ENCODE measurements at regions not wholly inside any gene's neighbourhood (a gene's known extent, or its start where the extent isn't known, plus 50 kb on each side); places are given as distances from the start of the nearest gene placed in this dataset.

- no peak overlapping the region for H3K27ac ChIP-seq
- TF ChIP-seq ZFX (IDR thresholded peaks at IDR 0.05; ENCODE audit: borderline replicate concordance) (no peak), CTCF (IDR thresholded peaks at IDR 0.05) (no peak)
These were observed 889.1 kb downstream of the AACS start for GRCh38 chr12:125954362-125954761.

GRCh38 chr12:125956186-125956585 is 891.0 kb downstream of the AACS start:
- TF ChIP-seq CTCF (IDR thresholded peaks at IDR 0.05) (no peak), ZFX (IDR thresholded peaks at IDR 0.05; ENCODE audit: borderline replicate concordance) (no peak)
- H3K27ac ChIP-seq = no peak overlapping the region

GRCh38 chr12:125966641-125967040 is 901.4 kb downstream of the AACS start:
- TF ChIP-seq ZFX (IDR thresholded peaks at IDR 0.05; ENCODE audit: borderline replicate concordance) (no peak), CTCF (IDR thresholded peaks at IDR 0.05) (no peak)
- H3K27ac ChIP-seq = no peak overlapping the region

- no peak for TF ChIP-seq CTCF (IDR thresholded peaks at IDR 0.05)
- TF ChIP-seq ZFX (IDR thresholded peaks at IDR 0.05; ENCODE audit: borderline replicate concordance) = no peak
- no peak overlapping the region for H3K27ac ChIP-seq
These were observed 903.2 kb downstream of the AACS start for GRCh38 chr12:125968413-125968812.

- no peak for TF ChIP-seq CTCF (IDR thresholded peaks at IDR 0.05)
- no peak for TF ChIP-seq ZFX (IDR thresholded peaks at IDR 0.05; ENCODE audit: borderline replicate concordance)
- no peak overlapping the region for H3K27ac ChIP-seq
These were observed 906.7 kb downstream of the AACS start for GRCh38 chr12:125971981-125972380.

- TF ChIP-seq CTCF (IDR thresholded peaks at IDR 0.05) = no peak
- TF ChIP-seq ZFX (IDR thresholded peaks at IDR 0.05; ENCODE audit: borderline replicate concordance) = no peak
- H3K27ac ChIP-seq = no peak overlapping the region
These were observed 913.1 kb downstream of the AACS start for GRCh38 chr12:125978286-125978685.

GRCh38 chr12:125981610-125982253 is 916.5 kb downstream of the AACS start:
- no peak overlapping the region for H3K27ac ChIP-seq
- TF ChIP-seq ZFX (IDR thresholded peaks at IDR 0.05; ENCODE audit: borderline replicate concordance) (no peak), CTCF (IDR thresholded peaks at IDR 0.05) (no peak)
